Esophagus muscularis mucosa (tissue), 4 donors: ENCODE measurements at regions not wholly inside any gene's neighbourhood (a gene's known extent, or its start where the extent isn't known, plus 50 kb on each side); places are given as distances from the start of the nearest gene placed in this dataset.

Experiments
- DNase-seq: peaks from one replicate; pipeline ENCODE4 v3.0.0-alpha.2; 2017; ENCODE audit errors: extremely low spot score
- H3K27ac ChIP-seq, 4 donors: fragments of 200-600 bp; sonication (generic); replicated peaks in 1 of 4; 1 replicate in 3 of 4; 2 replicates in 1 of 4; pipeline ENCODE4 v1.5.1; 2016 to 2019; ENCODE audit warnings: mild to moderate bottlenecking in 1 of 4
- H3K27me3 ChIP-seq, 4 donors: fragments of 200-600 bp; sonication (generic); one replicate each; pipeline versions ENCODE4 v1.5.1 to v1.6.0; 2016 to 2019
- H3K36me3 ChIP-seq, 4 donors: fragments of 200-600 bp; sonication (generic); one replicate each; pipeline ENCODE4 v1.5.1; 2016 to 2019
- H3K4me1 ChIP-seq, 4 donors: fragments of 200-600 bp; sonication (generic); one replicate each; pipeline ENCODE4 v1.5.1; 2016 to 2019
- H3K4me3 ChIP-seq, 4 donors: fragments of 200-600 bp; sonication (generic); 1 replicate in 2 of 4; 2 replicates in 2 of 4; pipeline ENCODE4 v1.5.1; 2016 to 2019; ENCODE audit warnings: mild to moderate bottlenecking in 4 of 4, moderate library complexity in 1 of 4
- H3K9me3 ChIP-seq, 4 donors: fragments of 200-600 bp; sonication (generic); 1 replicate in 3 of 4; 2 replicates in 1 of 4; pipeline ENCODE4 v1.5.1; 2016 to 2019
- EP300 ChIP-seq: sonication (generic); formaldehyde crosslinking; IDR thresholded peaks from one replicate; pipeline ENCODE4 v1.6.1; 2017; ENCODE audit warnings: antibody characterized with exemption
- POLR2A ChIP-seq: fragments of 450-650 bp; IDR thresholded peaks from one replicate; pipeline ENCODE4 v1.6.1; 2017; ENCODE audit warnings: antibody characterized with exemption, moderate library complexity, mild to moderate bottlenecking, low read depth
- POLR2AphosphoS5 ChIP-seq, 2 donors: sonication (generic); formaldehyde crosslinking; IDR thresholded peaks; one replicate each; pipeline ENCODE4 v1.6.1; 2017; ENCODE audit warnings: antibody characterized with exemption in 2 of 2
- WGBS: methylation state at CpG from one replicate; pipeline ENCODE4 v1.1.5; 2018; 5-methylcytosine and 5-hydroxymethylcytosine counted together
- intact Hi-C: fragments of 100-400 bp; cut with DNase I; formaldehyde crosslinking; loops from one replicate; pipeline ENCODE4 v1.15.1; 2023
- TF ChIP-seq, protein P1 (sequence below), 3 experiments: fragments of 200-600 bp in 2 of 3; fragments of 450-650 bp in 1 of 3; sonication (generic) in 2 of 3; IDR thresholded peaks; one replicate each; pipeline ENCODE4 v1.5.1; 2017 to 2019; ENCODE audit warnings: antibody characterized with exemption in 3 of 3, mild to moderate bottlenecking in 2 of 3, moderate library complexity in 1 of 3

DNA sequence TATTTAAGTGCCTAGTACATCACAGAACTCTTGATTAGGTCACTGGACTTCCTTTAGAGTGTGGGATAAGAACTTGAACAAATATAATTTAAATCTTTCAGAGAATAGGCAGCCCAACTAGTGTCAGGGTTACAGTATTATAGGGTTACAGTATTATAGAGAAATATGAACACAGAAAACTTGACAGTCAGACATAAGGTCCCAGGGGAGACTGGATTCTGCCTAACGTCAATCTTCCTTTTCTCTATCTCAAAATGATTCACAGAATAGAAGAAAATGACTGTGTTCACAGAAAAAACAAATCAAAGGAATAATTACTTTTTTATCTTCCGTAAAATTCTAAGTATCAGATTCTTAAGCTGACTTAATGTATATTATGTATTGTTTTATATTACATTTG lies 623.8 kb downstream of the HTR1B start:
- TF ChIP-seq POLR2AphosphoS5 (IDR thresholded peaks at IDR 0.05) (no peak), EP300 (no peak), POLR2A (no peak)
- TF ChIP-seq, protein P1, sequence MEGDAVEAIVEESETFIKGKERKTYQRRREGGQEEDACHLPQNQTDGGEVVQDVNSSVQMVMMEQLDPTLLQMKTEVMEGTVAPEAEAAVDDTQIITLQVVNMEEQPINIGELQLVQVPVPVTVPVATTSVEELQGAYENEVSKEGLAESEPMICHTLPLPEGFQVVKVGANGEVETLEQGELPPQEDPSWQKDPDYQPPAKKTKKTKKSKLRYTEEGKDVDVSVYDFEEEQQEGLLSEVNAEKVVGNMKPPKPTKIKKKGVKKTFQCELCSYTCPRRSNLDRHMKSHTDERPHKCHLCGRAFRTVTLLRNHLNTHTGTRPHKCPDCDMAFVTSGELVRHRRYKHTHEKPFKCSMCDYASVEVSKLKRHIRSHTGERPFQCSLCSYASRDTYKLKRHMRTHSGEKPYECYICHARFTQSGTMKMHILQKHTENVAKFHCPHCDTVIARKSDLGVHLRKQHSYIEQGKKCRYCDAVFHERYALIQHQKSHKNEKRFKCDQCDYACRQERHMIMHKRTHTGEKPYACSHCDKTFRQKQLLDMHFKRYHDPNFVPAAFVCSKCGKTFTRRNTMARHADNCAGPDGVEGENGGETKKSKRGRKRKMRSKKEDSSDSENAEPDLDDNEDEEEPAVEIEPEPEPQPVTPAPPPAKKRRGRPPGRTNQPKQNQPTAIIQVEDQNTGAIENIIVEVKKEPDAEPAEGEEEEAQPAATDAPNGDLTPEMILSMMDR (IDR thresholded peaks at IDR 0.05) = no peak
- Histone ChIP-seq H3K36me3 (no peaks in the 10 kb centered on the region), H3K27me3 (no peaks in the 10 kb centered on the region), H3K9me3 (no peaks in the 10 kb centered on the region), H3K4me3 (no peak overlapping the region), H3K27ac (no peak overlapping the region), H3K4me1 (no peaks in the 10 kb centered on the region)
- intact Hi-C loops = no loop called here
- 79% methylated on average over 2 of the region's 2 CpGs for WGBS
- no peak for DNase-seq

- TF ChIP-seq EP300 (no peak), POLR2A (no peak), POLR2AphosphoS5 (IDR thresholded peaks at IDR 0.05) (no peak)
- TF ChIP-seq, protein P1 (IDR thresholded peaks at IDR 0.05) = no peak
- H3K9me3 ChIP-seq = no peaks in the 10 kb centered on the region
- no peaks in the 10 kb centered on the region for H3K4me1 ChIP-seq
- no peak overlapping the region for H3K27ac ChIP-seq
- no peaks in the 10 kb centered on the region for H3K27me3 ChIP-seq
- intact Hi-C loops = no loop called here
- whole genome bisulfite sequencing = 82% methylated on average over 5 of the region's 5 CpGs
- DNase-seq = no peak
- no peak overlapping the region for H3K4me3 ChIP-seq
- H3K36me3 ChIP-seq = no peaks in the 10 kb centered on the region
These were observed 625.7 kb downstream of the HTR1B start for GRCh38 chr6:76837564-76837963.

- intact Hi-C loops = no loop called here
- H3K27me3 ChIP-seq = no peaks in the 10 kb centered on the region
- no peaks in the 10 kb centered on the region for H3K4me1 ChIP-seq
- WGBS = 72% methylated on average over 1 of the region's 1 CpG
- no peaks in the 10 kb centered on the region for H3K9me3 ChIP-seq
- TF ChIP-seq POLR2A = no peak
- TF ChIP-seq, protein P1 (IDR thresholded peaks at IDR 0.05) = no peak
- TF ChIP-seq POLR2AphosphoS5 (IDR thresholded peaks at IDR 0.05) = no peak
- no peak for TF ChIP-seq EP300
- H3K27ac ChIP-seq = no peak overlapping the region
- H3K4me3 ChIP-seq = no peak overlapping the region
- no peak for DNase-seq
- no peaks in the 10 kb centered on the region for H3K36me3 ChIP-seq
These were observed 627.6 kb downstream of the HTR1B start for GRCh38 chr6:76835695-76836094.

GRCh38 chr6:76835293-76835692 lies 628.0 kb downstream of the HTR1B start:
- Histone ChIP-seq H3K27ac (no peak overlapping the region), H3K9me3 (no peaks in the 10 kb centered on the region), H3K4me3 (no peak overlapping the region), H3K27me3 (no peaks in the 10 kb centered on the region), H3K36me3 (no peaks in the 10 kb centered on the region), H3K4me1 (no peaks in the 10 kb centered on the region)
- 0% methylated on average over 1 of the region's 1 CpG for WGBS
- no peak for TF ChIP-seq EP300
- TF ChIP-seq, protein P1 (IDR thresholded peaks at IDR 0.05) = no peak
- no peak for TF ChIP-seq POLR2AphosphoS5 (IDR thresholded peaks at IDR 0.05)
- no peak for TF ChIP-seq POLR2A
- DNase-seq = no peak
- intact Hi-C loops = no loop called here

GRCh38 chr6:76834399-76834798 lies 628.9 kb downstream of the HTR1B start:
- Histone ChIP-seq H3K27me3 (no peaks in the 10 kb centered on the region), H3K27ac (no peak overlapping the region), H3K4me1 (no peaks in the 10 kb centered on the region), H3K36me3 (no peaks in the 10 kb centered on the region), H3K9me3 (peaks cover 0 to under 1% (median 0%) of the 10 kb centered on the region in 4 donors), H3K4me3 (no peak overlapping the region)
- TF ChIP-seq EP300 (no peak), POLR2AphosphoS5 (IDR thresholded peaks at IDR 0.05) (no peak), POLR2A (no peak)
- TF ChIP-seq, protein P1 (IDR thresholded peaks at IDR 0.05) = no peak
- no peak for DNase-seq
- intact Hi-C loops = no loop called here
